KMS-11 (cell line): ENCODE measurements at regions not wholly inside any gene's neighbourhood (a gene's known extent, or its start where the extent isn't known, plus 50 kb on each side); places are given as distances from the start of the nearest gene placed in this dataset.
"Not testable (repeated sequence)": the region's sequence is repeated elsewhere in the genome, so short reads cannot be mapped to it uniquely, and the experiment has no call there.

ENCODE experiments used
- H2AFZ ChIP-seq: fragments of 200-600 bp; sonication (generic); 2 replicates; pipeline ENCODE4 v1.6.1; 2016; ENCODE audit warnings: antibody characterized with exemption, mixed run types, low read depth
- H3K27ac ChIP-seq: fragments of 200-600 bp; sonication (generic); 2 replicates; pipeline ENCODE4 v1.6.1; 2016; ENCODE audit warnings: mild to moderate bottlenecking, mixed run types
- H3K27me3 ChIP-seq: fragments of 200-600 bp; sonication (generic); 2 replicates; pipeline ENCODE4 v1.6.1; 2017; ENCODE audit warnings: mild to moderate bottlenecking, low read depth, mixed run types, moderate library complexity; ENCODE audit not compliant: insufficient read depth
- H3K36me3 ChIP-seq: fragments of 200-600 bp; sonication (generic); 2 replicates; pipeline ENCODE4 v1.6.1; 2017; ENCODE audit warnings: mild to moderate bottlenecking, mixed run types; ENCODE audit not compliant: insufficient read depth
- H3K4me1 ChIP-seq: fragments of 200-600 bp; sonication (generic); 2 replicates; pipeline ENCODE4 v1.6.1; 2016; ENCODE audit warnings: mild to moderate bottlenecking, low read depth, mixed run types; ENCODE audit not compliant: poor library complexity, severe bottlenecking
- H3K4me2 ChIP-seq: fragments of 200-600 bp; sonication (generic); 2 replicates; pipeline ENCODE4 v1.7.0; 2016; ENCODE audit warnings: mild to moderate bottlenecking, mixed run types
- H3K4me3 ChIP-seq: fragments of 200-600 bp; sonication (generic); IDR thresholded peaks from 2 replicates; pipeline ENCODE4 v1.6.1; 2017; ENCODE audit warnings: low read depth, low read length, mixed read lengths; ENCODE audit not compliant: insufficient read depth
- H3K79me2 ChIP-seq: fragments of 200-600 bp; sonication (generic); 2 replicates; pipeline ENCODE4 v1.6.1; 2016; ENCODE audit warnings: low read depth, mixed run types; ENCODE audit not compliant: insufficient read depth
- H3K9ac ChIP-seq: fragments of 200-600 bp; sonication (generic); 2 replicates; pipeline ENCODE4 v1.6.1; 2016; ENCODE audit warnings: mild to moderate bottlenecking, mixed run types
- H4K20me1 ChIP-seq: fragments of 200-600 bp; sonication (generic); 2 replicates; pipeline ENCODE4 v1.6.1; 2016; ENCODE audit warnings: mild to moderate bottlenecking, mixed run types; ENCODE audit not compliant: insufficient read depth
- TF ChIP-seq, protein P1 (sequence below): fragments of 200-600 bp; sonication (generic); conservative IDR thresholded peaks from 2 replicates; pipeline ENCODE4 v1.6.1; 2017; ENCODE audit warnings: low read depth, mild to moderate bottlenecking, antibody characterized with exemption, low read length, moderate library complexity, mixed read lengths

DNA sequence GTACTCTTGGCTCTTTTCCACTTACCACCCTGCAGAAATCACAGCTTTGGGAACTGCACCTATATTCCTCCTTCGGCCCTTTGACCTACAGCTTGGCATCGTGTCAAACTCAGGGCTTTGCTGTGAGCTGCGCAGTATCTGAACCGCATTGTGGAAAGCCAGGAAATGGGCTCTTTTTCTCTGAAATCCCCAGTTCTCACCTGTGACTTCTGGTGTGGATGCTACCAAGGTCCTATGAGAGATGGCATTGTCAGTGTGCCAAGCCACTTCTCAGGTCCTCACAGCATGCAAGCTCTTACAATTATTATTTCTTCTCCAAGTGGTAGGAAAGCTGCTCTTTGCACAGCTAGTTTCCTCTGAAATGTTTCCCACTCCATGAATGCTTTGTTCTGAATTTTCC lies 450.6 kb upstream of the TBL1XR1 start:
- Histone ChIP-seq H3K4me1 (no peaks in the 10 kb centered on the region), H3K27ac (no peak overlapping the region)

DNA sequence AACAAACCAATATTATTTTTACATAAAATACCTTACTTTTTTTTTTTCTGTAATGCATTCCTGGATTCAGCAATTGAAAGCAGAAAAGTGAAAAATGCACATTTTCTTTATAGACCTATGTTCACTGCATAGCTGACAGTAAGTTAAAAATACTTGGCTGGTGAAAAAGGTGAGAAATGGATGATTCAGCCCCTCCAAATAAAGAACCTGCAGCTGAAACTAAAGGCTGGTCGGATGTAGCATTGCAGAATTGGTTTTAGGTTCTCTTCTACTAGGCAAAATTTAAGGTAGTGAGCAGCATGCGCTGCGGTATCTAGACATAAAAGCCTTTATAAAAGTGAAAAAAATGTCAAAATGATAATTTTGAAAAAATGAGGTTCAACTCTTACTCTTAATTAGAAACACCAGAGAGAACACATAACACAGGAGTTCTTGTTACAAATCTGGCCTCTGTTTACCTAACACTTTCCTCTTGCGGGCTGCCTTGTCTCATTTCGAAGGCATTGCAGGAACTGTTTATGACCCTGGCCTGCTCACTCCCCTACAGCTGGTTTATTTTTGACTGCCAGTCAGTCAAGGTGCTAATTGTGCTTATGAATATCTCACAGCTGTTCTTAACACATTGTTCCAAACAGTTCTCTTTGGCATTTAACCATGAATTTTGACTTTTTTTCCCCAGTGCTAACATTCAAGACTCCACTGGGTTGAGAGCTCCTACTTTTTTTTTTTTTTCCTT lies 455.4 kb upstream of the TBL1XR1 start:
- no peak overlapping the region for H3K4me2 ChIP-seq
- no peaks in the 10 kb centered on the region for H3K4me1 ChIP-seq
- H3K27me3 ChIP-seq: no peaks in the 10 kb centered on the region
- no peak overlapping the region for H3K9ac ChIP-seq
- no peaks in the 10 kb centered on the region for H3K79me2 ChIP-seq
- H4K20me1 ChIP-seq: no peaks in the 10 kb centered on the region
- H2AFZ ChIP-seq: no peak overlapping the region
- no peak overlapping the region for H3K4me3 ChIP-seq
- H3K27ac ChIP-seq: no peak overlapping the region
- TF ChIP-seq, protein P1, sequence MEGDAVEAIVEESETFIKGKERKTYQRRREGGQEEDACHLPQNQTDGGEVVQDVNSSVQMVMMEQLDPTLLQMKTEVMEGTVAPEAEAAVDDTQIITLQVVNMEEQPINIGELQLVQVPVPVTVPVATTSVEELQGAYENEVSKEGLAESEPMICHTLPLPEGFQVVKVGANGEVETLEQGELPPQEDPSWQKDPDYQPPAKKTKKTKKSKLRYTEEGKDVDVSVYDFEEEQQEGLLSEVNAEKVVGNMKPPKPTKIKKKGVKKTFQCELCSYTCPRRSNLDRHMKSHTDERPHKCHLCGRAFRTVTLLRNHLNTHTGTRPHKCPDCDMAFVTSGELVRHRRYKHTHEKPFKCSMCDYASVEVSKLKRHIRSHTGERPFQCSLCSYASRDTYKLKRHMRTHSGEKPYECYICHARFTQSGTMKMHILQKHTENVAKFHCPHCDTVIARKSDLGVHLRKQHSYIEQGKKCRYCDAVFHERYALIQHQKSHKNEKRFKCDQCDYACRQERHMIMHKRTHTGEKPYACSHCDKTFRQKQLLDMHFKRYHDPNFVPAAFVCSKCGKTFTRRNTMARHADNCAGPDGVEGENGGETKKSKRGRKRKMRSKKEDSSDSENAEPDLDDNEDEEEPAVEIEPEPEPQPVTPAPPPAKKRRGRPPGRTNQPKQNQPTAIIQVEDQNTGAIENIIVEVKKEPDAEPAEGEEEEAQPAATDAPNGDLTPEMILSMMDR: no peak
- no peaks in the 10 kb centered on the region for H3K36me3 ChIP-seq

More for the DNA sequence above, 450.6 kb upstream of the TBL1XR1 start:
- Histone ChIP-seq H3K27me3 (no peaks in the 10 kb centered on the region), H4K20me1 (no peaks in the 10 kb centered on the region), H3K4me3 (no peak overlapping the region), H3K9ac (no peak overlapping the region), H3K36me3 (no peaks in the 10 kb centered on the region), H3K4me2 (no peak overlapping the region), H2AFZ (no peak overlapping the region), H3K79me2 (no peaks in the 10 kb centered on the region)
- TF ChIP-seq, protein P1: no peak

DNA sequence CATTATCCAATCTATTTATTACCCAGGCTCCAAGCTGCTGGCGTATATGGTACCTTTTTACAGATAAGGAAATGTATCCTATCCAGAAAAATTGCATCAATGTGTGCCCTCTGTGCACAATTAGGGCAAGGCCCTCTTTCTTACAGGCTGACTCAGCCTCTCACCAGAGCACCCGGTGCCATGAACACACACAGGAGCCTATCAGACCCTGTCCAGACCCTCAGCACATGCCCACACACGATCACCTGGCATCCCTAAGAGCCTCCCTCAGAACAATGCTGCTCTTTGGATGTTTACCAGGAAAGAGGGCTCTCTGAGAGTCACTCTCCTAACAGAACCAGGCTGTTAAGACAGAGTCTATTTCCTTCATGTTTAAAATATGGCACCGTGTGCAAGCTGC lies 460.0 kb upstream of the TBL1XR1 start:
- H3K27ac ChIP-seq: no peak overlapping the region

DNA sequence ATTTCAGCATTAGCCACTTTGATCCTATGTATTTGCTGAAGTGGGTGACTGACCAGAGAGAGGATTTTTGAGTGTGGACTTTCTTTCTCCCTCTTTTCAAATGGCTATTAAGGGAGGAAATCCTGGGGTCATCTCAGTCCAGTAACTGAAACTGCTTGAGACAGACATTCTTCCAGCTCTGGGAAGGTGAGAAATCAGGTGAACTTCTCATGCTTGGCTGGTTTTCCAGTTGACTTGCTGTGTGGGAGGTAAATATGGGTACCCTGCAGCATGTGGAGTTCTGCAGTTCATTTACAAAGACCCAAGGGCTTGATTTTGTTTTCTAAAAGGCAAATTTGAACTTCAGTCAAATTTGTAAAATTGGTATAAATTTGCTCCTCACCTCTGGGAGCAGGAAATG lies 461.1 kb upstream of the TBL1XR1 start:
- H3K36me3 ChIP-seq: no peaks in the 10 kb centered on the region
- H3K79me2 ChIP-seq: no peaks in the 10 kb centered on the region
- H3K27ac ChIP-seq: no peak overlapping the region
- H2AFZ ChIP-seq: no peak overlapping the region
- H4K20me1 ChIP-seq: no peaks in the 10 kb centered on the region
- TF ChIP-seq, protein P1: no peak
- no peak overlapping the region for H3K4me2 ChIP-seq
- no peak overlapping the region for H3K9ac ChIP-seq
- H3K27me3 ChIP-seq: no peaks in the 10 kb centered on the region
- no peak overlapping the region for H3K4me3 ChIP-seq
- no peaks in the 10 kb centered on the region for H3K4me1 ChIP-seq

More for the DNA sequence above, 460.0 kb upstream of the TBL1XR1 start:
- Histone ChIP-seq H4K20me1 (no peaks in the 10 kb centered on the region), H3K4me1 (no peaks in the 10 kb centered on the region), H3K27me3 (no peaks in the 10 kb centered on the region), H3K9ac (no peak overlapping the region), H3K79me2 (no peaks in the 10 kb centered on the region), H3K36me3 (no peaks in the 10 kb centered on the region), H2AFZ (no peak overlapping the region), H3K4me3 (no peak overlapping the region), H3K4me2 (no peak overlapping the region)
- TF ChIP-seq, protein P1: no peak

DNA sequence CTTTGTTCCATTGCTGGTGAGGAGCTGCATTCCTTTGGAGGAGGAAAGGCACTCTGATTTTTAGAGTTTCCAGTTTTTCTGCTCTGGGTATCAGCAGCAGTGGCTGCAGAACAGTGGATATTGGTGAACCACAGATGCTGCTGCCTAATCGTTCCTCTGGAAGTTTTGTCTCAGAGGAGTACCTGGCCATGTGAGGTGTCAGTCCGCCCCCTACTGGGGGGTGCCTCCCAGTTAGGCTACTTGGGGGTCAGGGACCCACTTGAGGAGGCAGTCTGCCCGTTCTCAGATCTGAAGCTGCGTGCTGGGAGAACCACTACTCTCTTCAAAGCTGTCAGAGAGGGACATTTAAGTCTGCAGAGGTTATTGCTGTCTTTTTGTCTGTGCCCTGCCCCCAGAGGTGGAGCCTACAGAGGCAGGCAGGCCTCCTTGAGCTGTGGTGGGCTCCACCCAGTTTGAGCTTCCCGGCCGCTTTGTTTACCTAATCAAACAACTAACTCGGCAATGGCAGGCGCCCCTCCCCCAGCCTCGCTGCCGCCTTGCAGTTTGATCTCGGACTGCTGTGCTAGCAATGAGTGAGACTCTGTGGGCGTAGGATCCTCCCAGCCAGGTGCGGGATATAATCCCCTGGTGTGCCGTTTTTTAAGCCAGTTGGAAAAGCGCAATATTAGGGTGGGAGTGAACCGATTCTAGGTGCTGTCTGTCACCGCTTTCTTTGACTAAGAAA lies 467.3 kb upstream of the TBL1XR1 start:
- not testable (repeated sequence) for H3K36me3 ChIP-seq, H2AFZ ChIP-seq, H3K27ac ChIP-seq, H3K9ac ChIP-seq, H3K4me2 ChIP-seq, H3K4me3 ChIP-seq, H3K4me1 ChIP-seq, H3K27me3 ChIP-seq, H3K79me2 ChIP-seq, H4K20me1 ChIP-seq
